Mammary epithelial cell (primary cell): ENCODE measurements at regions not wholly inside any gene's neighbourhood (a gene's known extent, or its start where the extent isn't known, plus 50 kb on each side); places are given as distances from the start of the nearest gene placed in this dataset.

Experiments used
- EZH2 ChIP-seq: IDR thresholded peaks from 2 replicates; pipeline ENCODE4 v1.6.1; 2012; ENCODE audit warnings: low read length, inconsistent platforms, borderline replicate concordance
- TF ChIP-seq, protein P1 (sequence below), 2 donors: IDR thresholded peaks in 1 of 2; conservative IDR thresholded peaks in 1 of 2; 2 replicates each; pipeline ENCODE4 v1.5.1; 2011 to 2012; ENCODE audit warnings: inconsistent platforms in 2 of 2, low read length in 2 of 2, mild to moderate bottlenecking in 2 of 2, control low read depth in 1 of 2, low read depth in 1 of 2; ENCODE audit not compliant: insufficient read depth in 1 of 2; ENCODE audit errors: extremely low read depth in 1 of 2

DNA sequence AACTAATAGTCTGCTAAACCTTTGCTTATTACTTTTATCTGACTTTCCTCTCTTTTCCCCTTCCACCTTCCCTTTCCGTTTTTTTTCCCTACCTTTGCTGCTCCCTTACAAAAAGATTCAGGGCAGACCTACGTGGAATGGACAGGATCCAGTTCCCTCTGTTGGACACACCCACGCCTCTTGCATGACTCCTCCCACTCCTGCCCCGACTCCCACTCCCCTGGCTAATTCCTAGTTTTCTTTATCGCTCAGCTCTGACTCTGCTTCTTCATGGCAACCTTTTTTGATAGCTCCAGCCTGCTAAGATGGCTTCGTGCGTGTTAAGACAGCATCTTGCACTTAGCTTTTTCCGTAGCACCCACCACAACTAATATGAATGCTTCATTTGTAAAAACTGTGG lies 715.6 kb upstream of the NRSN1 start:
- TF ChIP-seq, protein P1, sequence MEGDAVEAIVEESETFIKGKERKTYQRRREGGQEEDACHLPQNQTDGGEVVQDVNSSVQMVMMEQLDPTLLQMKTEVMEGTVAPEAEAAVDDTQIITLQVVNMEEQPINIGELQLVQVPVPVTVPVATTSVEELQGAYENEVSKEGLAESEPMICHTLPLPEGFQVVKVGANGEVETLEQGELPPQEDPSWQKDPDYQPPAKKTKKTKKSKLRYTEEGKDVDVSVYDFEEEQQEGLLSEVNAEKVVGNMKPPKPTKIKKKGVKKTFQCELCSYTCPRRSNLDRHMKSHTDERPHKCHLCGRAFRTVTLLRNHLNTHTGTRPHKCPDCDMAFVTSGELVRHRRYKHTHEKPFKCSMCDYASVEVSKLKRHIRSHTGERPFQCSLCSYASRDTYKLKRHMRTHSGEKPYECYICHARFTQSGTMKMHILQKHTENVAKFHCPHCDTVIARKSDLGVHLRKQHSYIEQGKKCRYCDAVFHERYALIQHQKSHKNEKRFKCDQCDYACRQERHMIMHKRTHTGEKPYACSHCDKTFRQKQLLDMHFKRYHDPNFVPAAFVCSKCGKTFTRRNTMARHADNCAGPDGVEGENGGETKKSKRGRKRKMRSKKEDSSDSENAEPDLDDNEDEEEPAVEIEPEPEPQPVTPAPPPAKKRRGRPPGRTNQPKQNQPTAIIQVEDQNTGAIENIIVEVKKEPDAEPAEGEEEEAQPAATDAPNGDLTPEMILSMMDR (conservative IDR thresholded peaks at IDR 0.05 in 1 of 2, IDR thresholded peaks at IDR 0.05 in 1 of 2; ENCODE audit: extremely low read depth in 1 of 2, insufficient read depth in 1 of 2, low read depth in 1 of 2, low read length in 2 of 2): no peak
- TF ChIP-seq EZH2: no peak
